ENCODE measurements at regions not wholly inside any gene's neighbourhood (a gene's known extent, or its start where the extent isn't known, plus 50 kb on each side); places are given as distances from the start of the nearest gene placed in this dataset.

GRCh38 chr3:59429198-59429597, 379.4 kb upstream of the CFAP20DC start:
- no peak for TF ChIP-seq POLR2A (IDR thresholded peaks at IDR 0.05)
- TF ChIP-seq, protein P1, sequence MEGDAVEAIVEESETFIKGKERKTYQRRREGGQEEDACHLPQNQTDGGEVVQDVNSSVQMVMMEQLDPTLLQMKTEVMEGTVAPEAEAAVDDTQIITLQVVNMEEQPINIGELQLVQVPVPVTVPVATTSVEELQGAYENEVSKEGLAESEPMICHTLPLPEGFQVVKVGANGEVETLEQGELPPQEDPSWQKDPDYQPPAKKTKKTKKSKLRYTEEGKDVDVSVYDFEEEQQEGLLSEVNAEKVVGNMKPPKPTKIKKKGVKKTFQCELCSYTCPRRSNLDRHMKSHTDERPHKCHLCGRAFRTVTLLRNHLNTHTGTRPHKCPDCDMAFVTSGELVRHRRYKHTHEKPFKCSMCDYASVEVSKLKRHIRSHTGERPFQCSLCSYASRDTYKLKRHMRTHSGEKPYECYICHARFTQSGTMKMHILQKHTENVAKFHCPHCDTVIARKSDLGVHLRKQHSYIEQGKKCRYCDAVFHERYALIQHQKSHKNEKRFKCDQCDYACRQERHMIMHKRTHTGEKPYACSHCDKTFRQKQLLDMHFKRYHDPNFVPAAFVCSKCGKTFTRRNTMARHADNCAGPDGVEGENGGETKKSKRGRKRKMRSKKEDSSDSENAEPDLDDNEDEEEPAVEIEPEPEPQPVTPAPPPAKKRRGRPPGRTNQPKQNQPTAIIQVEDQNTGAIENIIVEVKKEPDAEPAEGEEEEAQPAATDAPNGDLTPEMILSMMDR (IDR thresholded peaks at IDR 0.05), result no peak
- TF ChIP-seq EP300 (IDR thresholded peaks at IDR 0.05), result no peak
